G401 (cell line): ENCODE measurements at regions not wholly inside any gene's neighbourhood (a gene's known extent, or its start where the extent isn't known, plus 50 kb on each side); places are given as distances from the start of the nearest gene placed in this dataset.
"Not testable (repeated sequence)": the region's sequence is repeated elsewhere in the genome, so short reads cannot be mapped to it uniquely, and the experiment has no call there.

Source experiments
- DNase-seq: peaks from one replicate; pipeline ENCODE4 v3.0.0-alpha.2; 2015; ENCODE audit warnings: low spot score
- in situ Hi-C: cut with HindIII; loops from 2 replicates; pipeline ENCODE4 v1.10.0; 2016; ENCODE audit warnings: low sequenced_read_pairs, mixed read lengths

DNA sequence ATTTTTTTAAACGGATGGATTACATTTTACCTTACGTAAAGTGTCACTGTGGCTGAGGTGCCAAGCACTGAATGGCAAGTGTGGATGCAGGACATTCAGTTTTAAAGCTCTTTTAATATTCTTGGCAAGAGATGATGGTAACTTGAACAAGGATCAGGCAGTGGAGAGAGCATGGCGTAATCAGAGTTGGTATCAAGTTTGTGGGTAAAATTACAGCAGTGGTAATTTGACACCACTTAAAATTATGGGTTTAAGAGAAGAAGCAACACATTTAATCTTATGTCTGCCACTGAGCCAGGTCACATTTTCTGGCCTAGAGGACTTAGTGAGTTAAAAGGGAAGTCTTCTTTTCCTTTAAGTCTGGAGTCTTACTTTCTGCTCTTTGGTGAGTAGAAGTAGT is 100.5 kb downstream of the NAA11 start:
- in situ Hi-C loops: no loop called here
- DNase-seq: no peak

DNA sequence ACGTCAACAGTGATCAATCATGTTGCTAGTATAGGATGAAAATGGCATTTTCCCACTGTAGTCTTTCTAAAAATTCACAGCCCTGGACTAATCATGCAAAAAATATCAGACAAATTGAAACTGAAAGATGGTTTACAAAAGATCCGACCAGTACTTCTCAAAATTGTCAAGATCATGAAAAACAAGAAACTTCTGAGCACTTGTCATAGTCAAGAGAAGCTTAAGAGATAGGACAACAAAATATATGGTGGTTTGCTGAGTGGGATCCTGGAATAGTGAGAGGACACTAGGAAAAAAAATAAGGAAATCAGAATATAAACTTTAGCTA is 101.1 kb downstream of the NAA11 start:
- in situ Hi-C loops: no loop called here
- no peak for DNase-seq

DNA sequence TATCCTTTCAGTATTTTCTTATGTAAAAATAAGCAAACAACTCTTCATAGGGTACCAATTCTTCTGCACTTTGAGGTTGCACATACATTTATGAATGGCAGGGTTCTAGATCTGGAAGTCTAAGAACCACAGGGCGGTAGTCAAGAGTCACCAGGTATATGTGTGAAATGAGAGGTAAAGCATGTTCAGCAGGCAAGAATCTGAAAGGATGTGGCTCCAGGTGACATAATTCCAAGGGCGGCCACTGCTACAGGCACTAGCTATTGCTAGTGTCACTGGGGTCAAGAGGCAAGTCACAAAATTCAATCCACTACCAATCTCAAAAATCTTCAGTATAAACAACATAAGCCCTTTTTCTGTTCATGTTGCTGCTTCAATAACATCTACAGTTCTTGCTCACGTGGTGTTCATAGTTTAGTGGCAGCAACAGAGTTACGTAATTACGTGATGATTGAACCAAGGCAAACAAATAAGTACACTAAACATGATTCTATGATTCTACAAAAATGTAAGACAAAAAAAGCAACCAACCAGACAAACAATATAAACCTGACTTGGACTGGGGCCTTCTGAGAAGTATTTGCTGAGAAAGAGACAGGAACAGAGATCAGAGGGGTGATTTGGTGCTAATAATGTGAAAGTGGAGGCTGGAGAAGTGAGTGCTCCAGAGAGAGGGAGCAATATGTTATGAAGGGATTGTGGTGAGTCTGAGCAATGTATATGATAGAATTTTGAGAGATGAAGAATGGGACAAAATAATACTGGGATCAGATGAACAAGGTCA is 101.7 kb downstream of the NAA11 start:
- no peak for DNase-seq
- in situ Hi-C loops: no loop called here

DNA sequence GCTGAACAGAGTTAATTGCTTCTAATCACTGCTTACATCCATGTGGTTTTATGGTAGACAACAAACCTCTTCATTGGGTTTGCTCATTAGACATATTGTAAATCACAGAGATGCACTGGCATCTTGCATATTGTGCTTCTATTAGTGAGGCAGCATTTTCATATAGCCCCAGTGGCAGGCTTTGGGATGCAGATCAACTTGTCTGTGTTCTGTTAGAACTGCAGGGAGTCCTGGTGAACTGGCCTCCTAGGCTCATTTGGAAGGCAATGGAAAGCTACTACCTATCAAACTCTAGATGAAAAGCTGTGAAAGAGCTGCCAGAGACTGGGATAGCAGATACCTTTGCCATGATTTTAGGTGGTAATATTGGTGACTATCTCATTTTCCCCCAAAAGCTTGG is 108.8 kb downstream of the NAA11 start:
- in situ Hi-C loops: no loop called here
- DNase-seq: no peak

DNA sequence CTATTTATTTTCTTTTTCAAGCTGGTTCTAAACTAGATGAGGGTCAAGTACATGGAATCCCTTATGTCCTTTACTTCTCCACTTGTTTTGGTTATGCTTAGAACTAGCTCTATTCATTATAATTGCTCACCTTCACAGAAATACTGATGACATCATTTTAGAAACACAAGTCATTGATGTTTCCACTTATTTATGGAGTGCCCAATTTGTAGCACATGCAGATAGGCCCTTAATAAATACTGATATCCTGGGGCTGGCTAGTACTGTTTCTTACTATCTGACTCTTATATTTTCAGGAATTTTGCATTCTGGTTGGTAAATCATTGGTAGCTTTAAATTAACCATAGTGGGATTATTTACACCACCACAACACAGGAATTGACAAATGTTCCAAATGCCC is 112.2 kb downstream of the NAA11 start:
- DNase-seq: no peak
- in situ Hi-C loops: no loop called here

DNA sequence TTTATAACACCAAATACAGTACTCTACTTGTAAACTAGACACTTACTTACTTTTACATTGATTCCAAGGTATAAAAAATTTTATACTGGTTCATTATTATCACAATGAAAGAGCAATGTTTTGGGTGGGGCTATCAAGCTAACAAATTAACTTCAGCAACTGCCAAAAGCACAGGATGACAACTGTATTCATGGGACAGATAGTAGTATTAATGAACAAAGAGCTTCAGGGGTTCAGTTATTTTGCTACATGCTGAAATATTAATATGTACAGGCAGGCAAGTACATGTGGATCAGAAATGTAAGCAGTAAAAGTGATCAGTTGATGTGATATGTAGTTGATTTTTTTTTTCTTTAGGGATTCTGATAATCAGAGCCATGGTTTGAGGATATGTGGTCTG is 112.9 kb downstream of the NAA11 start:
- in situ Hi-C loops: no loop called here
- DNase-seq: no peak

DNA sequence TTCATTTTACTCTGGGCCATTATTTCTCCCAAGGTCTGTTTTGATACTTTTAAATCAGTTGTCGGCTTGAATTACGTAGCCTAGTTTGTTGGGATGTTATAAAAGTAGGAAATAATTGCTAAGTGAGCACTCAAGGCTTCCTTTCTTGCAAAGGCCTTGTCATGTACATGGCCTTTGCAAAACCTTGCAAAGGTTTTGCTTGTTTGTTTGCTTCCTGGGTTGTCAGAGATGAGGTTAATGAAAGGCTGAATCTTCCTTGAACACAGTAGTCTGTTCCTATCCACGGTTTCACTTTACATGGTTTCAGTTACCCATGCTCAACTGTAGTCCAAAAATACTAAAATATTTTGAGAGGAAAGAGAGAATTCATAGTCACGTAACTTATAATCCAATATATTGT is 113.5 kb downstream of the NAA11 start:
- DNase-seq: no peak
- in situ Hi-C loops: no loop called here

DNA sequence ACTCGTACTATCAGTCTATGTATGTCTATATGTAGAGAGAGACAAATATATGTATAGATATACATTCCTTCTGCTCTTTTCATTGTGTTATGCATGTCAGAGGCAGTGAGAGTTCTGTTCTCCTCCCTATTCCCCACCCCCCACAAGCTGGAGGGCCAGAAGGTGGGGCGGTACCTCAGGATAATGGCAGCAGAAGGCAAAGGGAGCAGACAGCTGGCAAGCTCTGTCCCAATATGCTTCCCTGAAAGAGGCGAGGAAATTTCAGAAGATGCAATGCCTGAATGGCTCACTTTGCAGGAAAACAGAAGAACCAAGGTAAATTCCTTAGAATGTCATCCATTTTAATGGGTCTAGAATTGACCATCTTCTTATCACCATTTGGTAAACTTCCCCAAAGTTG is 114.4 kb downstream of the NAA11 start:
- in situ Hi-C loops: no loop called here
- DNase-seq: peak; percentile 95

DNA sequence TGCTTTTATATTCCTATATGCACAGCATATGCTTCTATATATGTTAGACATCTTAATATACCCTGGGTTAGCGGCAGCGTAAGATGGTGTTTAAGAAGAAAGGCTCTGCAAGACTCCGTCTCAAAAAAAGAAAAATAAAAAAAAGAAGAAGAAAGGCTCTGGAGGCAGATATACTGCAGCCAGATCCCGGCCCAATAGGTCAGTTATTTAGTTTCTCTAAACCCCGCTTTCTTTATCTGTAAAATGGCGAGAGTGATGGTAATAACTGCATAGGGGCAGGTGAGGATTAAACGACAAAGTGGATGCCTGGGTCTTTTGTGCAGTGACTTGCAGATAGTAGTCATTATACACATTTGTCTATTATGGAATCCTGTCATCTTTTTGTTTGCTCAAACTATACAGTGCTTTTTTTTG is 115.2 kb downstream of the NAA11 start:
- no peak for DNase-seq
- in situ Hi-C loops: no loop called here

DNA sequence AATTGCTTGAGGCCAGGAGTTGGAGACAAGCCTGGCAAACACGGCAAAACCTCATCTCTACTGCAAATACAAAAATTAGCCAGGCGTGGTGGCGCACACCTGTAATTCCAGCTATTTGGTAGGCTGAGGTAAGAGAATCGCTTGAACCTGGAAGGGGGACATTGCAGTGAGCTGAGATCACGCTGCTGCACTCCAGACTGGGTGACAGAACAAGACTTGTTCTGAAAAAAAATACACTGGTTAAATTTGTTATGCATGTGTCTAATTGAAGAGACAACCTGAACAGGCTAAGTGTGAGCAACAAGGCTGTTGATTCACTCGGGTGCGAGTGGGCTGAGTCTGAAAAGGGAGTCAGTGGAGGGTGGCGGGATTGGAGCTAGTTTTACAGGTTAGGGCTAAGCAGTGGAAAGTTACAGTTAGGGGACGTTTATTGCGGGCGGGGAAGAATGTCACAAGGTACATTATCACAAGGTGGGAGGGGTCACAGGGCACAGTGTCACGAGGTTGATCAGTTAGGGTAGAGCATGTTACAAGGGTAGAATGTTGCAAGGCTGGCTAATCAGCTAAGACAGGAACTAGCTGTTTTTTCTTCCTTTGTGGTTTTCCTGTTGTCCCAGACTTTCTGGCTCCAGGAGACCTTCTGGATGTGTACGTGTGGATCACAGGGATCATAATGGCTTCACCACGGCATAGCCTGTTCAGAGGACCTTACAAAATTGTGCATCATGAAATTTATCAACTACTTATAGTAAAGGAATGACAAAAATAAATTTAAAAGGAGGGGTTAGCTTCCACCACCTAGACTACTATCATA is 115.8 kb downstream of the NAA11 start:
- in situ Hi-C loops: no loop called here
- peak; percentile 4 for DNase-seq

DNA sequence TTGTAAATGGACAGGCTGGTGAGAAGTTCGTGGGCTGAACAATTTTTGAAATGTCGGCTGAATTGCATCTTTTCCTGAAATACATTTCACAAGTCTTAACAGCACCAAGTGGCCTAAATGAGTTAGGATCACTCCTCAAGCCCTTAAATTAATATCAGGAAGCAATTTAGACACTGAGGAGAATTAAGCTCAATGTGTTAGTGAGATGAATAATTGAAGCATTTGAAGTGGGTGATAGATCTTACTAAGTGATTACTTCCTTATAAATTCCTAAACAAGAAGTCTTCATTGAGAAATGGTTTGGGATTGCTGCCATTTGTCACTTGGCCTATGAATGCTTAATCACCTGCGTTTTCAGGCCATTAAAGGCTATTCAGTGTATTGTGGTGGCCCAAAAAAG is 116.8 kb downstream of the NAA11 start:
- in situ Hi-C loops: no loop called here
- peak; percentile 8 for DNase-seq

DNA sequence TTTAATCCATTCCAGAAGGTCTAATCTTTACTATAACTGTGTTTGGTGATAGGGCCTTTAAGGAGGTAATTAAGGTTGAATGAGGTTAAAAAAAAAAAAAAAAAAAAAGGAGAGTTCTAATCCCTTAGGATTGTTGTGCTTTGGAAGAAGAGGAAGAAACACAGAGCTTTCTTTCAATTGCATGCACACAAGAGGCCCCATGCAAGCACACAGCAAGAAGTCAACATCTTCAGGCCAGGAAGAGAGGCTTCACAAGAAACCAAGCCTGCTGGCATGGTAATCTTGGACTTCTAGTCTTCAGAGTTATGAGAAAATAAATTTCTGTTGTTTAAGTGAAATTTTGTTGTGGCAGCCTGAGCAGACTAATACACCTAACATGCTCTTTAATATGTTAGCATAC is 118.6 kb downstream of the NAA11 start:
- in situ Hi-C loops: no loop called here
- no peak for DNase-seq

DNA sequence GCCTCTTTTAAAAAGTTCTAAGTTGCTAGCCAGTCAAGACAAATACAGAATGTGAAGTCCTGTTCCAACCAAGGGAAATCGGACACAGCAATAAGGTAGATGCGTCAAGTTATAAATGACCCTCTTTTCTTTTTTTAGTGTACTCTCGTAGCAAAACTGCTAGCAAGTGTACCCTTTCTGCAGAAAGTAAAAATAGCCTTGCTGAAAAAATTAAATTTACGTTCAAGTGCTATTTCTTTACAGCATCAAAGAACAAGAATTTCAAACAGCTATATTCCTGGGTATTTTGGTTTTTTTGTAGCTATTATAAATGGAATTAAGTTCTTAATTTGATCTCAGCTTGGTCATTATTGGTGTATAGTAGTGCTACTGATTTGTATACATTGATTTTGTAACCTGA is 119.2 kb downstream of the NAA11 start:
- in situ Hi-C loops: no loop called here
- DNase-seq: no peak

DNA sequence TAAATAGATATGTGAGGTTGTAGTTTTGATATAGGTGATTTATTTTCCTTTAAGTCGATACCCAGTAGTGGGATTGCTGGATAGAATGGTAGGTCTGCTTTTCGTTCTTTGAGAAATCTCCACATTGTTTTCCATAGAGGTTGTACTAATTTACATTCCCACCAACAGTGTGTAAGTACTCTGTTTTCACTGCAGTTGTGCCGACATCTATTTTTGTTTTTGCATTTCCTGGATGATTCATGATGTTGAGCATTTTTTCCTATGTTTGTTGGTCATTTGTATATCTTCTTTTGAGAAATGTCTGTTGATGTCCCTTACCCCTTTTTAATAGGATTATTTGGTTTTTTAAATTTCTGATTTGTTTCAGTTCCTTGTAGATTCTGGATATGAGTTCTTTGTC is 120.7 kb downstream of the NAA11 start:
- in situ Hi-C loops: no loop called here
- no peak for DNase-seq

DNA sequence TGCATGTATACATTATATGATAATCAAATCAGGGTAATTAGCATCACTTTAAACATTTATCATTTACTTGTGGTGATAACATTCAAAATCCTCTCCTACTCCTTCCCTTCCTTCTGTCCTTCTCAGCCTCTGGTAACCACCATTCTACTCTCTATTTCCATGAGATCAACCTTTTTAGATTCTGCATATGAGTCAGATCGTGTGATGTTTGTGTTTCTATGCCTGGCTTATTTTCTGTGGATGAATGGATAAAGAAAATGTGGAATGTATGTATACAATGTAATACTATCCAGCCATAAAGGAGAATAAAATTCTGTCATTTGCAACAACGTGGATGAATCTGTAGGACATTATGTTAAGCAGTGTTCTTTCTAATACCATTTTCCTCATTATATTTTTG is 123.9 kb downstream of the NAA11 start:
- in situ Hi-C loops: no loop called here

DNA sequence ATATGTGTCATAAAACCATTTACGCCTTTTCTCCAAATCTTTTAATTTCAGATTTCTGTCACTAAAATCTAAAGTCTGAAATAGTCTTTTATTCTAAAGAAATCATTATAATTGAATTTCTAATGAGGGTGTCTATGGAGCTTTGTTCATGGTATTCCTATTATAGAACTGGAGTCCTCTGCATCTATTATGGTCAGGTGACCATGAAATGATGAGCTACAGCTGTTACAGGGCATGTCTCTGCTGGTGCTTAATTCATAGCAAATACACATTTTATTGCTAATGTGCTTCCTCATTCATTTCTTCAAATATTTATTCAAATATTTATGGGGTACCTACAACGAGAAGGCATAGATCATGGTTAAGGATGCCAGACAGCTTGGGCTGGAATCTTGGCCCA is 126.1 kb downstream of the NAA11 start:
- no peak for DNase-seq
- in situ Hi-C loops: no loop called here

More for the DNA sequence above, 123.9 kb downstream of the NAA11 start:
- no peak for DNase-seq

DNA sequence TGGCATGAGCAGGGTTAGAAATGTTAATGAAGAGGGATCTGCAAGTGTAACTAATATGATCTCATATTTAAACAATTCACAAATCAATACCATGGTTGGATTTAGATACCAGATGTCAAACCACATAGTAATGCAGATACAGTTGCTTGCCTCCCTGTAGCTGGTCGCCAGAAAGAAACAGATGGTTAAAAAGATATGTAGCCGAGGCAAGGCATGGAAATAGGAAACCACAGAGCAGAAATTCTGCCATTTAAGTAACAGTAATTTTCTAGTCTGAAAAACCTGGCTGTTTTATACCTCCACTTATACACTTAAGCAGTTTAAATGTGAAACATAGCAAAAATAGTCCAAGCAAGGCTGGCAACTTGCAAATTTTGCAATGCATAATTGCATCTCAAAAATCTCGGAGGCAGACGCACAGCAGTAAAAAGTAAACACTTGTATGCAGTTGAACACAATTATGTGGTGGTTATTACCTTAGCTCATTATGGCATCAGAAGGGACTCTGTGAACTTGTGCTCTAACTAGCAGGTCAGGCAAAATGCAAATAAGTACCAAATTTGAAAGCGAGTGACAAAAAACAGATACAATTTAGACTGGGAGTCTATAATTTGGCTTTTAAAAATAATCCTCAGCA is 126.8 kb downstream of the NAA11 start:
- DNase-seq: no peak
- in situ Hi-C loops: no loop called here

DNA sequence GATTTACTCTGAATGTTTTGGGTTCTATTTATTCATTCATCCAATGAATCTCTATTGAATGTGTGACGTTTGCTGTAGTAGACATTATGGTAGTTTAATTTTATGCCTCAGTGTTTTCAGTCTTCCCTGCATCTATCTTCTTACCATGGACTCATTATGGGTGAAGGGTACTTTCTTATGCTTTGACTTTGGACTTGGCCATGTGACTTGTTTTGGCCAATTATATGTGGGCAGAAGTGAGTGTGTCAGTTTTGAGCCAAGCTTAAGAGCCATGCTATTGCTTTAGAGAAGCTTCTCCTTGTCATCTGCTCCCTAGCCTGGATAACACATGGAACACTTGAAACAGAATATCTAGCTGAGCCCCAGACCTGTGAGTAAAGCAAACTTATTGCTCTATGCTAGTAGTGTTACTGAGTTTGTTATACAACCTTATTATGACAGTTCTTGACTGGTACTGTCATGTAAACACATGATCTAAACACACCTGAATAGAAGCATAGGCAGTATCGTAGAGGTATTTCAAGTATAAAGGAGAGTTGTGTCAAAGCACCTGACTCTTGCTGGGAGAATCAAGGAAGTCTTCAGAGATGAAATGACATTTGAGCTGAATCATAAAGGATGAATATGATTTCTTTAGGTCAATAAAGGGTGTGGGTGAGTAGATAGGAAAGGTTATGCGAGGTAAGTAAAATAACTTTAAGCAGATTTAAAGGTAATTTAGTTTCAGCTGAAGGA is 128.4 kb downstream of the NAA11 start:
- in situ Hi-C loops: no loop called here
- DNase-seq: no peak

DNA sequence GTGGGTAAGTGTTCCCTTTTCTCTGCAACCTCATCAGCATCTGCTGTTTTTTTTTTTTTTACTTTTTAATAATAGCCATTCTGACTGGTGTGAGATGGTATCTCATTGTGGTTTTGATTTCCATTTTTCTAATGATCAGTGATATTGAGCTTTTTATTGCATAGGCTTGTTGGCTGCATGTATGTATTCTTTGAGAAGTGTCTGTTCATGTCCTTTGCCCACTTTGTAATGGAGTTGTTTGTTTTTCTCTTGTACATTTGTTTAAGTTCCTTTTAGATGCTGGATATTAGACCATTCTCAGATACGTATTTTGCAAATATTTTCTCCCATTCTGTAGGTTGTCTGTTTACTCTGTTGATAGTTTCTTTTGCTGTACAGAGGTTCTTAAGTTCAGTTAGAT is 134.6 kb downstream of the NAA11 start:
- DNase-seq, in situ Hi-C loops: not testable (repeated sequence)

DNA sequence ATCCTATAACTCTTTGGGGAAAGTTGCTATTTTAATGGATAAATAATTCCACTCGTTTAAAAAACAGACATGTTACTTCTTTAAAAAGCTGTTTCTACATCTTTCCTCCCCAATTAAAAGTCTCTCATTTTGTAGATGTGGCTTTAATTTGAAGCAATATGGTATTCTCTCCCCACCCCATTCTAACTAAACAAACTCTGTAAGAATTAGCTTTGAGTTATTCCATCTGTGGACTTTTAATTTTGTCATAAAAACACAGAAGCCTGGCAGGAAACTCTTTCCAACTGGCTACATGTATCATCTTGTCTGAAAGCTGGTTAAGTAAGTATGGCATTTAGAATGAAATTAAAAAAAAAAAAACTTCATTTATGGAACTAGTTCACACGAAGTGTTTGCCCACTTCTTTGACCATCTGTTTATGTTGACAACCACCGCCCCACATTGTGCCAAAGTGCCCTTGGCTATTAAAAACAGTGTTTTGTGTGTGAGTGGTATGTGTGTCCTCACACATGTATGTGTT is 140.3 kb downstream of the NAA11 start:
- DNase-seq: no peak
- in situ Hi-C loops: no loop called here
